Parathyroid adenoma (tissue), 2 donors: ENCODE measurements at regions not wholly inside any gene's neighbourhood (a gene's known extent, or its start where the extent isn't known, plus 50 kb on each side); places are given as distances from the start of the nearest gene placed in this dataset.

Source experiments
- H2AFZ ChIP-seq: fragments of 300-600 bp; sonication (generic); one replicate; pipeline ENCODE4 v1.7.0; 2017; ENCODE audit warnings: antibody characterized with exemption, mild to moderate bottlenecking
- H3K27ac ChIP-seq: fragments of 300-600 bp; sonication (generic); one replicate; pipeline ENCODE4 v1.7.0; 2017
- H3K27me3 ChIP-seq: fragments of 300-600 bp; sonication (generic); one replicate; pipeline ENCODE4 v1.7.0; 2017; ENCODE audit warnings: low read length; ENCODE audit not compliant: control insufficient read depth, insufficient read depth
- H3K36me3 ChIP-seq: fragments of 300-600 bp; sonication (generic); one replicate; pipeline ENCODE4 v1.7.0; 2017; ENCODE audit warnings: low read length; ENCODE audit not compliant: control insufficient read depth, insufficient read depth
- H3K4me1 ChIP-seq: fragments of 300-600 bp; sonication (generic); one replicate; pipeline ENCODE4 v1.7.0; 2017; ENCODE audit warnings: control low read depth
- H3K4me2 ChIP-seq: fragments of 300-600 bp; sonication (generic); one replicate; pipeline ENCODE4 v1.7.0; 2017; ENCODE audit warnings: low read length
- H3K4me3 ChIP-seq: fragments of 300-600 bp; sonication (generic); one replicate; pipeline ENCODE4 v1.7.0; 2017; ENCODE audit warnings: low read depth, low read length
- H3K79me2 ChIP-seq: fragments of 300-600 bp; sonication (generic); one replicate; pipeline ENCODE4 v1.7.0; 2017; ENCODE audit warnings: control low read depth
- H3K9ac ChIP-seq: fragments of 300-600 bp; sonication (generic); one replicate; pipeline ENCODE4 v1.7.0; 2017; ENCODE audit warnings: mild to moderate bottlenecking
- H3K9me3 ChIP-seq: fragments of 300-600 bp; sonication (generic); one replicate; pipeline ENCODE4 v1.7.0; 2017; ENCODE audit warnings: low read length; ENCODE audit not compliant: control insufficient read depth
- CTCF ChIP-seq: fragments of 300-600 bp; sonication (generic); IDR thresholded peaks from one replicate; pipeline ENCODE4 v1.7.0; 2017; ENCODE audit warnings: antibody characterized with exemption, mild to moderate bottlenecking
- donor health status: primary hyperparathyroidism.

GRCh38 chr1:95753382-95754016 is 519.5 kb downstream of the RWDD3 start:
- Histone ChIP-seq H3K79me2 (no peaks in the 10 kb centered on the region), H3K36me3 (no peaks in the 10 kb centered on the region), H3K9ac (no peak overlapping the region), H3K4me3 (no peak overlapping the region), H3K27me3 (no peaks in the 10 kb centered on the region), H3K4me2 (no peak overlapping the region), H3K9me3 (no peaks in the 10 kb centered on the region), H3K27ac (no peak overlapping the region), H3K4me1 (no peaks in the 10 kb centered on the region), H2AFZ (no peak overlapping the region)
- TF ChIP-seq CTCF: no peak

- H3K9me3 ChIP-seq: no peaks in the 10 kb centered on the region
- H3K4me3 ChIP-seq: no peak overlapping the region
- no peaks in the 10 kb centered on the region for H3K79me2 ChIP-seq
- H3K9ac ChIP-seq: no peak overlapping the region
- H2AFZ ChIP-seq: no peak overlapping the region
- no peaks in the 10 kb centered on the region for H3K36me3 ChIP-seq
- H3K4me2 ChIP-seq: no peak overlapping the region
- no peaks in the 10 kb centered on the region for H3K27me3 ChIP-seq
- TF ChIP-seq CTCF: no peak
- no peak overlapping the region for H3K27ac ChIP-seq
- H3K4me1 ChIP-seq: no peaks in the 10 kb centered on the region
Observed at GRCh38 chr1:95754412-95754811, 520.4 kb downstream of the RWDD3 start.

- Histone ChIP-seq H3K4me3 (no peak overlapping the region), H3K27me3 (no peaks in the 10 kb centered on the region), H3K4me2 (no peak overlapping the region), H3K36me3 (no peaks in the 10 kb centered on the region), H2AFZ (no peak overlapping the region), H3K4me1 (no peaks in the 10 kb centered on the region), H3K9ac (no peak overlapping the region), H3K79me2 (no peaks in the 10 kb centered on the region), H3K9me3 (no peaks in the 10 kb centered on the region), H3K27ac (no peak overlapping the region)
- no peak for TF ChIP-seq CTCF
Observed at GRCh38 chr1:95766036-95766435, 532.0 kb downstream of the RWDD3 start.

- H3K36me3 ChIP-seq: no peaks in the 10 kb centered on the region
- H2AFZ ChIP-seq: no peak overlapping the region
- no peaks in the 10 kb centered on the region for H3K27me3 ChIP-seq
- no peak overlapping the region for H3K9ac ChIP-seq
- no peaks in the 10 kb centered on the region for H3K79me2 ChIP-seq
- TF ChIP-seq CTCF: no peak
- H3K4me2 ChIP-seq: no peak overlapping the region
- no peaks in the 10 kb centered on the region for H3K4me1 ChIP-seq
- H3K4me3 ChIP-seq: no peak overlapping the region
- H3K9me3 ChIP-seq: no peaks in the 10 kb centered on the region
- no peak overlapping the region for H3K27ac ChIP-seq
Observed at GRCh38 chr1:95770581-95770980, 536.6 kb downstream of the RWDD3 start.

- Histone ChIP-seq H3K4me2 (no peak overlapping the region), H2AFZ (no peak overlapping the region), H3K27me3 (no peaks in the 10 kb centered on the region), H3K4me1 (no peaks in the 10 kb centered on the region), H3K27ac (no peak overlapping the region), H3K9ac (no peak overlapping the region), H3K36me3 (no peaks in the 10 kb centered on the region), H3K79me2 (no peaks in the 10 kb centered on the region), H3K9me3 (no peaks in the 10 kb centered on the region), H3K4me3 (no peak overlapping the region)
- no peak for TF ChIP-seq CTCF
Observed at GRCh38 chr1:95778217-95778616, 544.2 kb downstream of the RWDD3 start.
